Astrocyte (in vitro differentiated cells and primary cell): ENCODE measurements at regions not wholly inside any gene's neighbourhood (a gene's known extent, or its start where the extent isn't known, plus 50 kb on each side); places are given as distances from the start of the nearest gene placed in this dataset.

Experiments used
- CTCF ChIP-seq: IDR thresholded peaks from 2 replicates; pipeline ENCODE4 v1.5.1; 2011; ENCODE audit warnings: low read depth, mild to moderate bottlenecking, inconsistent platforms, low read length, moderate library complexity; ENCODE audit not compliant: insufficient read depth
- EZH2 ChIP-seq: IDR thresholded peaks from 2 replicates; pipeline ENCODE4 v1.6.1; 2012; ENCODE audit warnings: mild to moderate bottlenecking, low read length, inconsistent platforms; ENCODE audit not compliant: insufficient read depth

- TF ChIP-seq CTCF: no peak
- no peak for TF ChIP-seq EZH2
Measured at GRCh38 chr1:188155261-188155660, 1326.5 kb downstream of the PLA2G4A start.
